PC-3 (cell line): ENCODE measurements at regions not wholly inside any gene's neighbourhood (a gene's known extent, or its start where the extent isn't known, plus 50 kb on each side); places are given as distances from the start of the nearest gene placed in this dataset.

Source experiments
- ATAC-seq: fragments of 200-7000 bp; cut with Tn5 transposase; 2 replicates; pipeline ENCODE4 v1.9.1; 2020; ENCODE audit warnings: mild to moderate bottlenecking, moderate library complexity
- BruUV-seq: library from RNA; stranded (reverse); fragments of 400-500 nt; replicated peaks from 2 replicates; lab custom pipeline; 2021; lab: Mats Ljungman, UMichigan
- CTCF ChIA-PET: fragments of 300-600 bp; sonication (Branson Sonifier 250); formaldehyde crosslinking; loops from one replicate; lab custom pipeline; 2022; ENCODE audit warnings: antibody characterized with exemption; lab: Charles Lee
- POLR2A ChIA-PET: fragments of 300-600 bp; sonication (Branson Sonifier 250); formaldehyde crosslinking; loops from one replicate; lab custom pipeline; 2022; ENCODE audit warnings: antibody characterized with exemption; ENCODE audit not compliant: unreplicated experiment; lab: Charles Lee
- DNase-seq: peaks from one replicate; pipeline ENCODE4 v3.0.0-alpha.2; 2015
- H2AFZ ChIP-seq: fragments of 300-600 bp; sonication (generic); 2 replicates; pipeline ENCODE4 v1.6.0; 2016; ENCODE audit warnings: antibody characterized with exemption, low read length
- H3F3A ChIP-seq: fragments of 300-600 bp; sonication (generic); one replicate; pipeline ENCODE4 v1.6.0; 2017; ENCODE audit warnings: antibody characterized with exemption, low read length, control low read depth, mild to moderate bottlenecking; ENCODE audit not compliant: unreplicated experiment
- H3K27ac ChIP-seq: fragments of 300-600 bp; sonication (generic); 2 replicates; pipeline ENCODE4 v1.5.1; 2016; ENCODE audit warnings: mild to moderate bottlenecking, low read length
- H3K27me3 ChIP-seq: fragments of 300-600 bp; sonication (generic); 2 replicates; pipeline ENCODE4 v1.6.1; 2016; ENCODE audit warnings: low read length, mixed read lengths
- H3K36me3 ChIP-seq: fragments of 300-600 bp; sonication (generic); 2 replicates; pipeline ENCODE4 v1.6.1; 2016; ENCODE audit warnings: low read depth, mixed run types, low read length, mixed read lengths
- H3K4me1 ChIP-seq: fragments of 300-600 bp; sonication (generic); 2 replicates; pipeline ENCODE4 v1.5.1; 2016; ENCODE audit warnings: low read length; ENCODE audit not compliant: insufficient read depth
- H3K4me2 ChIP-seq: fragments of 300-600 bp; sonication (generic); 2 replicates; pipeline ENCODE4 v1.6.0; 2016; ENCODE audit warnings: low read length
- H3K4me3 ChIP-seq: fragments of 300-600 bp; sonication (generic); 2 replicates; pipeline ENCODE4 v1.5.1; 2016; ENCODE audit warnings: mild to moderate bottlenecking, low read length, mixed read lengths
- H3K79me2 ChIP-seq: fragments of 300-600 bp; sonication (generic); 2 replicates; pipeline ENCODE4 v1.6.1; 2017; ENCODE audit warnings: low read length, mixed read lengths
- H3K9ac ChIP-seq: fragments of 300-600 bp; sonication (generic); 2 replicates; pipeline ENCODE4 v1.6.0; 2016; ENCODE audit warnings: mild to moderate bottlenecking, low read length
- H3K9me2 ChIP-seq: fragments of 300-600 bp; sonication (generic); replicated peaks from 2 replicates; pipeline ENCODE4 v1.6.1; 2016; ENCODE audit warnings: mixed run types, low read length, mixed read lengths
- H3K9me3 ChIP-seq: fragments of 300-600 bp; sonication (generic); 2 replicates; pipeline ENCODE4 v1.6.1; 2016; ENCODE audit warnings: low read length, mixed read lengths
- H4K20me1 ChIP-seq: fragments of 300-600 bp; sonication (generic); 2 replicates; pipeline ENCODE4 v1.6.1; 2016; ENCODE audit warnings: low read length, mixed read lengths
- CTCF ChIP-seq: fragments of 300-600 bp; sonication (generic); conservative IDR thresholded peaks from 2 replicates; pipeline ENCODE4 v1.5.1; 2017; ENCODE audit warnings: antibody characterized with exemption, low read depth, mild to moderate bottlenecking, low read length
- EZH2 ChIP-seq: fragments of 300-600 bp; sonication (generic); IDR thresholded peaks from one replicate; pipeline ENCODE4 v1.6.1; 2017; ENCODE audit warnings: antibody characterized with exemption, mild to moderate bottlenecking, low read length; ENCODE audit not compliant: unreplicated experiment
- EZH2phosphoT487 ChIP-seq: fragments of 300-600 bp; sonication (generic); IDR thresholded peaks from 2 replicates; pipeline ENCODE4 v1.6.1; 2018; ENCODE audit warnings: mild to moderate bottlenecking, antibody characterized with exemption, low read length, borderline replicate concordance
- intact Hi-C: fragments of 100-400 bp; cut with micrococcal nuclease; formaldehyde crosslinking; loops from 2 replicates; pipeline ENCODE4 v1.9.0; 2023

GRCh38 chr2:217299590-217299989 is 439.7 kb upstream of the TNP1 start:
- Histone ChIP-seq H3K79me2 (no peaks in the 10 kb centered on the region), H3K9me2 (no peaks in the 10 kb centered on the region), H3F3A (no peaks in the 10 kb centered on the region), H3K27ac (no peak overlapping the region), H3K9me3 (peaks cover 6% of the 10 kb centered on the region; the same call in 1 of the 2 replicates), H3K4me2 (no peak overlapping the region), H3K9ac (no peak overlapping the region), H2AFZ (no peak overlapping the region), H3K36me3 (peaks cover 9% of the 10 kb centered on the region; the same call in 1 of the 2 replicates), H3K4me3 (no peak overlapping the region), H3K4me1 (no peaks in the 10 kb centered on the region), H3K27me3 (no peaks in the 10 kb centered on the region), H4K20me1 (no peaks in the 10 kb centered on the region)
- CTCF ChIA-PET, result no interaction called here
- DNase-seq (no peak), ATAC-seq (no peak)
- intact Hi-C loops, result loop anchor here (10.0 kb wide), 1 partner anchor 605 kb away; the partner anchor contains the start of gene IGFBP5
- POLR2A ChIA-PET, result no interaction called here
- BruUV-seq, result no TSS peak
- no peak for TF ChIP-seq EZH2phosphoT487
- TF ChIP-seq EZH2, result no peak
- TF ChIP-seq CTCF, result no peak

- Histone ChIP-seq H3K9me3 (peaks cover 6% of the 10 kb centered on the region; the same call in 1 of the 2 replicates), H3F3A (no peaks in the 10 kb centered on the region), H3K4me2 (no peak overlapping the region), H3K4me3 (no peak overlapping the region), H3K27me3 (no peaks in the 10 kb centered on the region), H3K9me2 (no peaks in the 10 kb centered on the region), H3K36me3 (peaks cover 9% of the 10 kb centered on the region; the same call in 1 of the 2 replicates), H3K9ac (no peak overlapping the region), H3K27ac (no peak overlapping the region), H4K20me1 (no peaks in the 10 kb centered on the region), H3K4me1 (peaks cover 11% of the 10 kb centered on the region), H3K79me2 (no peaks in the 10 kb centered on the region), H2AFZ (no peak overlapping the region)
- POLR2A ChIA-PET, result no interaction called here
- no peak for ATAC-seq
- DNase-seq, result no peak
- BruUV-seq, result no TSS peak
- CTCF ChIA-PET, result no interaction called here
- no peak for TF ChIP-seq EZH2
- TF ChIP-seq EZH2phosphoT487, result no peak
- TF ChIP-seq CTCF, result no peak
- intact Hi-C loops, result loop anchor here (10.0 kb wide), 1 partner anchor 602 kb away; the partner anchor contains the start of gene IGFBP5
These were observed 437.2 kb upstream of the TNP1 start for GRCh38 chr2:217297096-217297495.

GRCh38 chr2:217294818-217295217 is 435.0 kb upstream of the TNP1 start:
- Histone ChIP-seq H3K9ac (no peak overlapping the region), H3F3A (no peaks in the 10 kb centered on the region), H3K36me3 (peaks cover 9% of the 10 kb centered on the region; the same call in 1 of the 2 replicates), H3K4me2 (no peak overlapping the region), H3K27me3 (no peaks in the 10 kb centered on the region), H2AFZ (no peak overlapping the region), H3K4me3 (no peak overlapping the region), H3K9me3 (peaks cover 6% of the 10 kb centered on the region; the same call in 1 of the 2 replicates), H3K79me2 (no peaks in the 10 kb centered on the region), H3K9me2 (no peaks in the 10 kb centered on the region), H4K20me1 (no peaks in the 10 kb centered on the region), H3K4me1 (peaks cover 30% of the 10 kb centered on the region), H3K27ac (no peak overlapping the region)
- CTCF ChIA-PET, result no interaction called here
- ATAC-seq, result no peak
- TF ChIP-seq EZH2phosphoT487 (no peak), CTCF (no peak), EZH2 (no peak)
- no TSS peak for BruUV-seq
- POLR2A ChIA-PET, result no interaction called here
- intact Hi-C loops, result loop anchor here (10.0 kb wide), 1 partner anchor 600 kb away; the partner anchor contains the start of gene IGFBP5
- DNase-seq, result no peak
